Activated CD4-positive, CD25-positive, alpha-beta regulatory T cell (primary cell): ENCODE measurements at regions not wholly inside any gene's neighbourhood (a gene's known extent, or its start where the extent isn't known, plus 50 kb on each side); places are given as distances from the start of the nearest gene placed in this dataset.
"Not testable (repeated sequence)": the region's sequence is repeated elsewhere in the genome, so short reads cannot be mapped to it uniquely, and the experiment has no call there.

Experiments
- DNase-seq, 4 experiments: peaks; one replicate each; lab custom pipeline; 2025; lab: John Stamatoyannopoulos, UW

DNA sequence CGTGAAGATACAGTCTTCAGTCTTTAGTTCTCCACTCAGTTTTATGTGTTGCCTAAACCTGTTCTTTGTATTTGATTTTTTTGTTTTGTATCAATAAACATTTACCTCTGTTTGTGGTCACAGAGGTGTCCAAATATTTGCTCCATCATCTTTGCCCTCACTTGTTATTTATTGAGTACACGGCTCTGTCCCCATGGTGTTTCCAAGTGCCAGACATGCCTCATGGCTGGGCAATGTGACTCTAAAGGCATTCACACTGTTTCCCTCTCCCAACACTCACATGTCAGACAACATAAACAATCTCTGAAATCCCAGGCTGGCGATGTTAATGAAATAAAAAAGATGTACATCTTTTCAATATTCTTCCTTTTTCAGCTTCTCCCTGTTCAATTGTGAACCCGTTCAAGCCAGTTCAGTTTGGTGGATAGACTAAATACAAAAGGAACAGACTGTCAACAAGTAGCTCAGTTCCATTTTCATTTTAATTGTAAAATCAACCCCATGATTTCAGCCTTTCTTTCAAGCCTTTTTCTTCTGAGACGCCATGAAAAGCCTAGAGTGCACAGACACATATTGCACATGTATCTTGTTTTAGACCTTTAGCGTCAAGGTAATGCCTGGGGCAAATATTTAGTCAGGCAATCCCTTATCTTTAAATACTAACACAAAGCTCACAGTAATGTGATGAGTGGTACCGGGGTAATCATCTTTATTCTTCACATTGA, 680.7 kb downstream of the GALC start:
- DNase-seq, result no peak

DNA sequence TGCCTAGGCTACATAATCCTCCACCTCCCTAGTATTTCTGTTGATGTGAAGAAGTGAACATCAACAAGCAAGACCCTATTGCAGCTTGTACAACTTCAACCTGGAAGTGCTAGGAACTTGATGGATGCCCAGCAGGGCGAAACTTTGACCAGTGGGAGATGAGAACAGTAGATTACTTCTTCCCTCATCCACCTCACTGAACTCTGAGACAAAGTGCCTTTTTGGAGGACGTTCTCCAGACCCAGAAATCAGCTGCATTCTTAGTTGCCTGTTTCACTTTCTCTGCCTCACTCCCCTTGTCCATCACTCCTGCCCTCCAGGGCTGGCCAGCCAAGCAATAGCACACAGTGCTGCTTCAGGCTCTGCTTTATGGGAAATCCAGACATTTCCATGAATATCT, 683.4 kb downstream of the GALC start:
- no peak for DNase-seq

DNA sequence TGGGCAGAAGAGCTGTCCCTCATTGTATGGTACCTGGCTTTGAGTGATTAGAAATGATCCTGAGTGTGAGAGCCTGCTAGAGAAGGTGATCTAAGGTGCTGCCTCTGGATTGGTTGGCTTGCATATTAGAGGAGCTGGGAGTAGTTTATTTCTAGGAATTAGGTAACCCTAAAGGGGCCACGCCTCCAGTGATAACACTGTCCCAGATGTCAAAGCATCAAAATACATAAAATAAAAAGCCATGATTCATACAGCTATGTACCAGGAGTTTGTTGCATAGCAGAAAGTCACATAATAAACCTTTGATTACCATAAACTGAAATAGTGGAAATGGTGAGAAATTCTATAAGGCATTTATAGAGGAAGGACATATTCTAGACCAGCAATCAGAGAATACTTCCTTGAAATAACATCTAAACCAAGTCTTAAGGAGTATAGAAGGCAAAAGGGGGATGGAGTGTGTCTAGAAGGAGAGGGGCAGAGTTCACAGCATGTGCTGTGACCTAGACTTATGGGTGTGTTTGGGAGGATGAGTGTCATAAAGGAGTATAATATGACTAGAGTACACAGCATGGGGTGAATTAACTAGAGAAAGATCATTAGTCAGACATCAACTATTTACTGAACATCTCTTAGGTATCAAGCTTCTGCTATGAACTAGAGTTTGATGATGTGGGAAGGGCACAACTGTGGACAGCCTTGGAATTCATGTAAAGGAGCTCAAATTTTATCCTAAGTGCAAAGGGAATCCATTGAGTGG, 686.4 kb downstream of the GALC start:
- no peak for DNase-seq

- no peak for DNase-seq
These were observed 687.6 kb downstream of the GALC start for GRCh38 chr14:87305345-87305744.

DNA sequence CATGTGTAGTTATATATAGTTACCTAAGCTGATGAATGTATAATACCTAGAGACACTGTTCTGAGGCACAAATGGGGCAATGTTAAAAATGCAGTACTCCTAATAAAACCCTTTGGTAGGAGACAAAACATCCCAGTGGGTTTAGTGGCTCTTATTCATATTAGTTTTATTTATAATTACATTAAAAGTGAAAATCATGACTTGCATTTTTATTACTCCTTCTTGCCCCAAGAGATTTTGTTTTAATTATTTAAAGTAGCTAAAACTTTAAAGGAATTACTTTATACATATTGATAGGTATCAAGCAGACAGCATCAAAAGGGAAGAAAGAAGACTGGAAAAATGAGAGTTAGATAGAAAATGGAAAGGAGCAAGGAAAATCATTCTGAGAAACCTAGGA, 688.6 kb downstream of the GALC start:
- no peak for DNase-seq

GRCh38 chr14:87286826-87287225, 706.2 kb downstream of the GALC start:
- DNase-seq, result no peak

DNA sequence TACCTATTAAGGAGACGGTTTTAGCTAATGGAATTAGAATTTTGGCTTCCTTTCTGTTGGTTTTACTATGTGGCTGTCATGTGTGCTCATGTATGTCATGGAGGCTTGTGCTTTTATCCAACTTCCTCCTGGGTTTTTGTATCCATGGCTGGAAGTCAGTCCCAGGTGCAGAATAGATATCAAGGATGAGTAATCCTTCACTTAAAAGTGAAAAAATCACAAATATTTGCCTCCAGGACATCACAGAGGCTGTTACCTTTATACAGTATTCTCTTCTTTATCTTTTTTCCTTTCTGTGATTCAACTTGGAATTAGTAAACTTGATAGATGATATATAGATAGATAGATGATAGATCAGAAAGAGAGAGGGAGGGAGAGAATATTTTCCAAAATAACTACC, 706.8 kb downstream of the GALC start:
- DNase-seq, result no peak

DNA sequence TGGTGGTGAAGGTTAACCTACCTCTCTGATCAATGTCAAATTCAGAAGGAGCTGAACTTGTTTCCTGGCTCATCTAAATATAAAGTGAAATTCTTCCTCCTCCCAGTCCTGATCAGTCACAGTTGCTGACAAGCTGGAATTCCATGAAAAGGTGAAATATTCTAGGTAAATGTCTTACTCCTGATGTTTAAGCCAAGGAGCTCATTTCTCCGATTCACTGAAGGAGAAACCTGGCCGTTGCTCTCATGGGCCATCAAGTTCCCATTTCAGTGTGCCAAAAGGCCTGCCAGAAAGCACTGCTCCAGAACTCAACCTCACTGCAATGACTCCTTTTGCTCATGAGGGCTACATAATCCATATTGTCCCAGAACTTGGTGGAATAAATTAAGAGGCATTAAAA, 707.5 kb downstream of the GALC start:
- no peak for DNase-seq

DNA sequence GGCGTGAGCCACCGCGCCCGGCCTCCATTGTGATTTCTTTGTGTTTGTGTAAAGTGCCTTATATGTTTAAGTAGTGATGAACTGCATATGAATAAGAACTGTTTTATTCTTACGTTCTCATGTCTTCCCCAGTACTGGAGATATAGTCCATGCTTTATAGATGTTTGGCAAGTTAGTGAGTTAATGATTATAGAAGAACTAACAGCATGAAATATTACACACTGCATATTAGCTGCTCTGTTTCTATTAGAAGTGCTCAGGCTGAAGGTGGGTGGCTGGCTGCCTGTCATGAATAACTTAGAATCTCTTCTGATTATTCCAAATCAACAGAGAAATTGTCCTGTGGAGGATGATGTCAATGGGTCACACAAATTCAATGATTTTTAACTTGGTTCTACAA, 709.4 kb downstream of the GALC start:
- no peak for DNase-seq

GRCh38 chr14:87282266-87282665, 710.7 kb downstream of the GALC start:
- no peak for DNase-seq

GRCh38 chr14:87278415-87278814, 714.6 kb downstream of the GALC start:
- no peak for DNase-seq

DNA sequence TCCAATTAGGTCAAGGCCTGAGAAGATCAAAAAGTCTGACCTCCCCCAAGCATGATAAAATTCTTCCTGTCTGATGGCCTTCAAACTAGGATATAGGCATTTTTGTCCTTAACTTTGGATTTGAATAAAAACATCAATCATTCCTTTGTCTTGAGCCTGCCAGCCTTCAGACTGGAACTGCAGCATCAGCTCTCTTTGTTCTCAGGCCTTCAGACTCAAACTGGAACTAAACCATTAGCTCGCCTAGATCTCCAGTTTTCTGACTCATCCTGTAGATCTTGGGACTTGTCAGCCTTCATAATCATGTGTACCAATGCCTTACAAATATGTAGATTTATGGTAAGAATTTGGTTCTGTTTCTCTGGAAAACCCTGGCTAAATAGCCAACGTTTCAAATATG, 721.7 kb downstream of the GALC start:
- no peak for DNase-seq

- DNase-seq, result no peak
These were observed 724.0 kb downstream of the GALC start for GRCh38 chr14:87268997-87269396.

DNA sequence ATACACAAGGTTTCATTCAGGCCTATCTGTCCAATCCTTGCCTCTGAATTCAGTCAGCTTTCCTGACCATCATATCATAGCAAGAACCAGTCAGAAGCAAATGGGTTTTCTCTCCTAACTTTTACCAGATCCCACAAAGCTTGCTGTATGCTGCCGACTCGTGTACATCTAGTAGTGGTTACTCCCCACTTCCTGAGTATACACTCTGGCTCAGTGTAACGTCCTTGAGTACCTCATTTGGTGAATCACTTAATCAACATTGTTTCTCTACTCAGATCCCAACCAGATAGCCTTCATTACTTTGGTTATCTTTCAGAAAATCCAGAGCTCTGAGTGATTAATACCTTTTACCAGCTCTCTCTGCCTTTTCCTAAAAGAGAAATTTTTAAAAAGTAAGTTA, 728.2 kb downstream of the GALC start:
- no peak for DNase-seq

DNA sequence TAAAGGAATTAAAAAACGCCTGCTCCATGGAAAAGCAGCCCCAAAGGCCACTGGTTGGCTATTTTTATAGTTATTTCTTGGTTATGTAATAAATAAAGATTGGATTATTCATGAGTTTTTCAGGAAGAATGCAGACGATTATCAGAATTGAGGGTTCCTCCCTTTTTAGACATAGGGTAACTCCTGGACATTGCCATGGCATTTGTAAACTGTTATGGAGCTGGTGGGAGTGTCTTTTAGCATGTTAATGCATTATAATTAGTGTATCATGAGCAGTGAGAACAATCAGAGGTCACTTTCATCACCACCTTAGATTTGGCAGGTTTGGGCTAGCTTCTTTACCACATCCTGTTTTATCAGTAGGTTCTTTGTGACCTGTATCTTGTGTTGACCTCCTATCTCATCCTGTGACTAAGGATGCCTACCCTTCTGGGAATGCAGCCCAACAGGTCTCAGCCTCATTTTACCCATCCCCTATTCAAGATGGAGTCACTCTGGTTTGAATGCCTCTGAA, 728.7 kb downstream of the GALC start:
- no peak for DNase-seq

DNA sequence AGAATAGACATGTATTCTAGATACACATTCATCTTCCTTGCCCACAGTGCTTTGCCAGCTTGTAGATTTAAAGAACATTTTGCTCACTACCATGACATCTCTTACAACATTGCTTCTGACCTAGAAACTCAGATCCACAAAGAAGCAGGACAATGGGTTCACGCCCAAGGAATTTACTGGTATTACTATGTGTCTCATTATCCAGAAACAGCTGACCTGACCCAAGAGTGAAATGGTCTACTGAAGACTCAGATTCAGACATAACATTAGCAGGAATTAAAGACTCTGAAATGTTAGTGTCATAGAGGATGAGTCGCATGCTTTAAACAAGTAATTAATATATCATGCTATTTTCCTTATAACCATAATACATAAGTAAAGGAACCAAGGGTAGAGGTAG, 731.4 kb downstream of the GALC start:
- no peak for DNase-seq

DNA sequence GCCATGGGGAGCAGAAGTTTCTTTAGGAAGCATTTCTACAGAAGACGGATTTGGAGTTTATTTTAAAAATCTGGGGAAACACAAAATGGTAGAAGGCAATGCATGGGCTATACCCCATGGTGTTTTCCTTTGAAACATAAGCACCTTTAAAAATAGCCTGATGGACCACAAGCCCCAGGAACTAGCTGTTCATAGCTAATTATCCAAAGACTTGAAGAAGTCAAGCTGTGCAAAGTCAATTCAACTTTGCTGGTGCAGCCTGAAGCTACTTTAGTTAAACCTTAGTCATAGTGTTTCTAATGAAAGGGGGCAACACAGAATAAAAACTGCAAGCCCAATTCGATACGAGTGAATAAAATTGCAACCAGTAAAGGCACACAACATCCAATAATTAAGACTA, 732.5 kb downstream of the GALC start:
- DNase-seq, result no peak

DNA sequence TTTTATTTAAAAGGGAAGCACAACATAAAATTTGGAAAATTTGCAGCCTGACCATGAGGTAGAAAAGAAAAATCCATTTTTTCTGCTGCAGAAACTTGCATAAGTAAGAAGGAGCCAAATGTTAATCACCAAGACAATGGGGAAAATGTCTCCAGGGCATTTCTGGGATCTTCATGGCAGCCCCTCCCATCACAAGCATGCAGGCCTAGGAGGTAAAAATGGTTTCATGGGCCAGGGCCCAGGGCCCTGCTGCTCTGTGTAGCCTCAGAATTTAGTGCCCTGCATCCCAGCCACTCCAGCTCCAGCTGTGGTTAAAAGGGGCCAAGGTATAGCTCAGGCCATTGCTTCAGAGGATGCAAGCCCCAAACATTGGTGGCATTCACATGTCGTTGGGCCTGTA, 735.6 kb downstream of the GALC start:
- DNase-seq, result no peak

GRCh38 chr14:87255058-87255457, 737.9 kb downstream of the GALC start:
- no peak for DNase-seq

GRCh38 chr14:87254331-87254874, 738.6 kb downstream of the GALC start:
- DNase-seq, result no peak

GRCh38 chr14:87253791-87254190, 739.2 kb downstream of the GALC start:
- not testable (repeated sequence) for DNase-seq

- no peak for DNase-seq
These were observed 740.9 kb downstream of the GALC start for GRCh38 chr14:87252103-87252502.

DNA sequence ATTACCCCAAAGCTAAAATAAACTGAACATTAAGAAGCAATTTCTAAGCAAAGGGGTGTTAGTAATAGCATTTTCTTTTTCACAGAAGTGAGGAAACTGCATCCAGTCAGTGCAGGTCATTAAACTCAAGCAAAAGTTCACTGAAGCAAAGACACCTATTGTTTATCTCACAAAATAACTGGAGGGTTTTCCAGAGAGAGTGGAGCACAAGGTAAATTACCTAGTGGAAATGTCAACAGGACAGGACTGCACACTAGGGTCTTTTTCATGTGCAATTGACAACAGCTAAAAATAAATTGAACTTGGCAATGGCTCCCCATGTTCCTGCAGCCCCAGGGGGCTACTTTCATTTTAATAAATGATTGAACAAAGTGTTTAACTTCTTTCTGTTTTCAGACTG, 742.0 kb downstream of the GALC start:
- no peak for DNase-seq
